PC-9 (cell line): ENCODE measurements at regions not wholly inside any gene's neighbourhood (a gene's known extent, or its start where the extent isn't known, plus 50 kb on each side); places are given as distances from the start of the nearest gene placed in this dataset.

Source experiments
- BruUV-seq: library from RNA; stranded (reverse); fragments of 400-500 nt; replicated peaks from 2 replicates; lab custom pipeline; 2021; lab: Mats Ljungman, UMichigan
- CTCF ChIA-PET: fragments of 300-600 bp; sonication (Branson Sonifier 250); formaldehyde crosslinking; loops from one replicate; lab custom pipeline; 2022; ENCODE audit warnings: antibody characterized with exemption; lab: Charles Lee
- POLR2A ChIA-PET: fragments of 300-600 bp; sonication (Branson Sonifier 250); formaldehyde crosslinking; loops from one replicate; lab custom pipeline; 2022; ENCODE audit warnings: antibody characterized with exemption; ENCODE audit not compliant: unreplicated experiment; lab: Charles Lee
- DNase-seq, 2 experiments: peaks; one replicate each; pipeline versions ENCODE4 v3.0.0 to v3.0.0-alpha.2; 2015 to 2022; ENCODE audit warnings: mixed read lengths in 1 of 2
- H2AFZ ChIP-seq: fragments of 200-600 bp; sonication (generic); 2 replicates; pipeline ENCODE4 v1.8.1; 2017; ENCODE audit warnings: antibody characterized with exemption
- H3F3A ChIP-seq: fragments of 200-600 bp; sonication (generic); 2 replicates; pipeline ENCODE4 v1.8.1; 2017; ENCODE audit warnings: antibody characterized with exemption, mild to moderate bottlenecking, low read depth; ENCODE audit not compliant: insufficient read depth
- H3K27ac ChIP-seq: fragments of 200-600 bp; sonication (generic); 2 replicates; pipeline ENCODE4 v1.6.1; 2016; ENCODE audit warnings: mixed run types
- H3K27me3 ChIP-seq: fragments of 200-600 bp; sonication (generic); 2 replicates; pipeline ENCODE4 v1.6.1; 2016; ENCODE audit warnings: low read depth, mixed run types; ENCODE audit not compliant: insufficient read depth
- H3K36me3 ChIP-seq: fragments of 200-600 bp; sonication (generic); 2 replicates; pipeline ENCODE4 v1.6.1; 2016; ENCODE audit warnings: low read depth, mixed run types
- H3K4me1 ChIP-seq: fragments of 200-600 bp; sonication (generic); replicated peaks from 2 replicates; pipeline ENCODE4 v1.6.1; 2016; ENCODE audit warnings: mixed run types; ENCODE audit not compliant: insufficient read depth
- H3K4me2 ChIP-seq: fragments of 200-600 bp; sonication (generic); 2 replicates; pipeline ENCODE4 v1.6.1; 2017; ENCODE audit warnings: mixed run types
- H3K4me3 ChIP-seq: fragments of 200-600 bp; sonication (generic); 2 replicates; pipeline ENCODE4 v1.6.1; 2016; ENCODE audit warnings: mixed run types
- H3K79me2 ChIP-seq: fragments of 200-600 bp; sonication (generic); 2 replicates; pipeline ENCODE4 v1.6.1; 2017; ENCODE audit warnings: low read depth, mixed run types
- H3K9me2 ChIP-seq: fragments of 200-600 bp; sonication (generic); 2 replicates; pipeline ENCODE4 v1.8.1; 2017; ENCODE audit warnings: mild to moderate bottlenecking; ENCODE audit not compliant: insufficient read depth
- H3K9me3 ChIP-seq: fragments of 200-600 bp; sonication (generic); 2 replicates; pipeline ENCODE4 v1.8.1; 2016; ENCODE audit warnings: low read depth; ENCODE audit not compliant: insufficient read depth
- H4K20me1 ChIP-seq: fragments of 200-600 bp; sonication (generic); 2 replicates; pipeline ENCODE4 v1.8.1; 2017; ENCODE audit not compliant: insufficient read depth
- CTCF ChIP-seq: fragments of 200-600 bp; sonication (generic); conservative IDR thresholded peaks from 2 replicates; pipeline ENCODE4 v1.6.1; 2017; ENCODE audit warnings: mixed run types, antibody characterized with exemption, mild to moderate bottlenecking, moderate library complexity
- EZH2 ChIP-seq: fragments of 200-600 bp; sonication (generic); IDR thresholded peaks from 2 replicates; pipeline ENCODE4 v1.8.0; 2017; ENCODE audit warnings: antibody characterized with exemption, low read depth
- intact Hi-C: fragments of 100-400 bp; cut with micrococcal nuclease; formaldehyde crosslinking; loops from one replicate; pipeline ENCODE4 v1.10.0; 2022; ENCODE audit not compliant: unreplicated experiment

- no peak for TF ChIP-seq EZH2
- no peak for TF ChIP-seq CTCF
- Histone ChIP-seq H3K9me2 (no peaks in the 10 kb centered on the region), H3F3A (no peaks in the 10 kb centered on the region), H2AFZ (no peak overlapping the region), H3K27ac (no peak overlapping the region), H3K9me3 (no peaks in the 10 kb centered on the region), H3K4me1 (no peaks in the 10 kb centered on the region), H3K79me2 (no peaks in the 10 kb centered on the region), H3K36me3 (no peaks in the 10 kb centered on the region), H3K4me2 (no peak overlapping the region), H3K4me3 (no peak overlapping the region), H3K27me3 (peaks cover 23% of the 10 kb centered on the region), H4K20me1 (no peaks in the 10 kb centered on the region)
- CTCF ChIA-PET: no interaction called here
- intact Hi-C loops: no loop called here
- DNase-seq: no peak
- POLR2A ChIA-PET: no interaction called here
- BruUV-seq: no TSS peak
Measured at GRCh38 chr6:165920896-165921671, 246.6 kb downstream of the TBXT start.

- Histone ChIP-seq H3K9me3 (no peaks in the 10 kb centered on the region), H3K4me3 (no peak overlapping the region), H2AFZ (no peak overlapping the region), H3F3A (no peaks in the 10 kb centered on the region), H3K36me3 (no peaks in the 10 kb centered on the region), H3K4me1 (no peaks in the 10 kb centered on the region), H4K20me1 (no peaks in the 10 kb centered on the region), H3K9me2 (no peaks in the 10 kb centered on the region), H3K27me3 (peaks cover 40% of the 10 kb centered on the region), H3K27ac (no peak overlapping the region), H3K79me2 (no peaks in the 10 kb centered on the region), H3K4me2 (no peak overlapping the region)
- POLR2A ChIA-PET: no interaction called here
- no peak for TF ChIP-seq CTCF
- no peak for TF ChIP-seq EZH2
- CTCF ChIA-PET: no interaction called here
- intact Hi-C loops: no loop called here
- BruUV-seq: no TSS peak
- no peak for DNase-seq
Measured at GRCh38 chr6:165917576-165917975, 250.1 kb downstream of the TBXT start.

GRCh38 chr6:165915022-165915770 lies 252.2 kb upstream of the PDE10A start:
- Histone ChIP-seq H3K36me3 (no peaks in the 10 kb centered on the region), H3K4me3 (no peak overlapping the region), H3K4me2 (no peak overlapping the region), H3K27me3 (peaks cover 49% of the 10 kb centered on the region), H2AFZ (no peak overlapping the region), H3K4me1 (no peaks in the 10 kb centered on the region), H3K79me2 (no peaks in the 10 kb centered on the region), H3K9me3 (no peaks in the 10 kb centered on the region), H3K27ac (no peak overlapping the region), H4K20me1 (no peaks in the 10 kb centered on the region), H3K9me2 (no peaks in the 10 kb centered on the region), H3F3A (no peaks in the 10 kb centered on the region)
- ChIA-PET CTCF (no interaction called here), POLR2A (no interaction called here)
- intact Hi-C loops: no loop called here
- DNase-seq: no peak
- TF ChIP-seq EZH2: no peak
- TF ChIP-seq CTCF: no peak
- BruUV-seq: no TSS peak
